ENCODE measurements at regions not wholly inside any gene's neighbourhood (a gene's known extent, or its start where the extent isn't known, plus 50 kb on each side); places are given as distances from the start of the nearest gene placed in this dataset.

GRCh38 chr5:167064198-167064776, 1227.2 kb upstream of the WWC1 start:
- DNase-seq (ENCODE audit: low read depth in 1 of 2, low spot score in 1 of 2) = peak in 1 of 2 donors; percentile 21
- Histone ChIP-seq H3K27me3 (peaks cover 43% of the 10 kb centered on the region), H3K4me1 (ENCODE audit: low read depth) (peaks cover 11% of the 10 kb centered on the region), H3K4me3 (no peak overlapping the region), H3K36me3 (no peaks in the 10 kb centered on the region), H3K27ac (no peak overlapping the region), H3K9me3 (ENCODE audit: low read depth) (no peaks in the 10 kb centered on the region)
- no peak for TF ChIP-seq CTCF (IDR thresholded peaks at IDR 0.05; ENCODE audit: low read depth, low read length)

- Histone ChIP-seq H3K36me3 (no peaks in the 10 kb centered on the region), H3K27me3 (peaks cover 48% of the 10 kb centered on the region), H3K9me3 (ENCODE audit: low read depth) (no peaks in the 10 kb centered on the region), H3K4me3 (no peak overlapping the region), H3K27ac (no peak overlapping the region), H3K4me1 (ENCODE audit: low read depth) (peaks cover 11% of the 10 kb centered on the region)
- no peak for TF ChIP-seq CTCF (IDR thresholded peaks at IDR 0.05; ENCODE audit: low read depth, low read length)
- peak in 1 of 2 donors; percentile 66 for DNase-seq (ENCODE audit: low read depth in 1 of 2, low spot score in 1 of 2)
Measured at GRCh38 chr5:167065794-167066193, 1225.7 kb upstream of the WWC1 start.

GRCh38 chr5:167071981-167072610, 1219.3 kb upstream of the WWC1 start:
- no peaks in the 10 kb centered on the region for H3K4me1 ChIP-seq (ENCODE audit: low read depth)
- no peak for TF ChIP-seq CTCF (IDR thresholded peaks at IDR 0.05; ENCODE audit: low read depth, low read length)
- peak in 1 of 2 donors; percentile 10 for DNase-seq (ENCODE audit: low read depth in 1 of 2, low spot score in 1 of 2)

GRCh38 chr5:167081561-167081960, 1209.9 kb upstream of the WWC1 start:
- no peaks in the 10 kb centered on the region for H3K9me3 ChIP-seq (ENCODE audit: low read depth)
- H3K4me3 ChIP-seq = no peak overlapping the region
- no peak for DNase-seq (ENCODE audit: low read depth in 1 of 2, low spot score in 1 of 2)
- H3K27me3 ChIP-seq = peaks cover 23% of the 10 kb centered on the region
- H3K36me3 ChIP-seq = no peaks in the 10 kb centered on the region
- no peak for TF ChIP-seq CTCF (IDR thresholded peaks at IDR 0.05; ENCODE audit: low read depth, low read length)
- no peak overlapping the region for H3K27ac ChIP-seq
- no peaks in the 10 kb centered on the region for H3K4me1 ChIP-seq (ENCODE audit: low read depth)

More at GRCh38 chr5:167071981-167072610, 1219.3 kb upstream of the WWC1 start:
- H3K27me3 ChIP-seq = peaks cover 80% of the 10 kb centered on the region
- H3K27ac ChIP-seq = no peak overlapping the region
- no peaks in the 10 kb centered on the region for H3K36me3 ChIP-seq
- no peak overlapping the region for H3K4me3 ChIP-seq
- H3K9me3 ChIP-seq (ENCODE audit: low read depth) = no peaks in the 10 kb centered on the region

- H3K9me3 ChIP-seq (ENCODE audit: low read depth) = no peaks in the 10 kb centered on the region
- no peak overlapping the region for H3K4me3 ChIP-seq
- no peaks in the 10 kb centered on the region for H3K36me3 ChIP-seq
- peak in 1 of 2 donors; percentile 9 for DNase-seq (ENCODE audit: low read depth in 1 of 2, low spot score in 1 of 2)
- no peaks in the 10 kb centered on the region for H3K4me1 ChIP-seq (ENCODE audit: low read depth)
- no peaks in the 10 kb centered on the region for H3K27me3 ChIP-seq
- TF ChIP-seq CTCF (IDR thresholded peaks at IDR 0.05; ENCODE audit: low read depth, low read length) = no peak
- no peak overlapping the region for H3K27ac ChIP-seq
Measured at GRCh38 chr5:167096816-167097215, 1194.6 kb upstream of the WWC1 start.

All from cardiac muscle cell (in vitro differentiated cells and primary cell).